ENCODE measurements at regions not wholly inside any gene's neighbourhood (a gene's known extent, or its start where the extent isn't known, plus 50 kb on each side); places are given as distances from the start of the nearest gene placed in this dataset.
"Not testable (repeated sequence)": the region's sequence is repeated elsewhere in the genome, so short reads cannot be mapped to it uniquely, and the experiment has no call there.

- in situ Hi-C loops (cut with MboI; ENCODE audit: low sequenced_read_pairs), result no loop called here
Observed at GRCh38 chr11:98710986-98711385, 309.8 kb upstream of the CNTN5 start.

GRCh38 chr11:98720951-98721350, 299.8 kb upstream of the CNTN5 start:
- in situ Hi-C loops (cut with MboI; ENCODE audit: low sequenced_read_pairs), result no loop called here

GRCh38 chr11:98725471-98725870, 295.3 kb upstream of the CNTN5 start:
- in situ Hi-C loops (cut with MboI; ENCODE audit: low sequenced_read_pairs), result no loop called here

- in situ Hi-C loops (cut with MboI; ENCODE audit: low sequenced_read_pairs), result no loop called here
Observed at GRCh38 chr11:98728421-98728820, 292.3 kb upstream of the CNTN5 start.

GRCh38 chr11:98729118-98729517, 291.6 kb upstream of the CNTN5 start:
- in situ Hi-C loops (cut with MboI; ENCODE audit: low sequenced_read_pairs), result no loop called here

- in situ Hi-C loops (cut with MboI; ENCODE audit: low sequenced_read_pairs), result no loop called here
Observed at GRCh38 chr11:98732947-98733346, 287.8 kb upstream of the CNTN5 start.

GRCh38 chr11:98733378-98733777, 287.4 kb upstream of the CNTN5 start:
- in situ Hi-C loops (cut with MboI; ENCODE audit: low sequenced_read_pairs), result not testable (repeated sequence)

DNA sequence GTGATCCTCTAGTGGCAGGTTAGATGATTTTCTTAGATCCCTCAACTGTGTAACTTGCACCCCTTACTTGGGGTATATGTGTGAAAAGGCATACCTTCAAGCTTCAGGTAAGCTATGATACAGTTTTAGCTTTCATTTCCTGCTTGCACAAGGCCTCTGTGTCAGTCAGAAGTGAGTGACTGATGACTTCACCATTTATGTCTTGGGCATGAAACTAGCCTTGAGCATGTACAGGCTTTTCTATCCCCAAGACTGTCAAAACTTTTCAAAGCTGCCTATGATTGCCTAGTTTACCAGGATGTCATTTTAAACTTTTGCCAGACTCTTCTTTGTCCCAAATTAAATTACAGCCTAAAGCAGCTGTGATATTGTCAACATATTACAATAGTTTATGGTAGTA, 286.1 kb upstream of the CNTN5 start:
- in situ Hi-C loops (cut with MboI; ENCODE audit: low sequenced_read_pairs), result no loop called here

GRCh38 chr11:98736833-98737232, 283.9 kb upstream of the CNTN5 start:
- in situ Hi-C loops (cut with MboI; ENCODE audit: low sequenced_read_pairs), result no loop called here

DNA sequence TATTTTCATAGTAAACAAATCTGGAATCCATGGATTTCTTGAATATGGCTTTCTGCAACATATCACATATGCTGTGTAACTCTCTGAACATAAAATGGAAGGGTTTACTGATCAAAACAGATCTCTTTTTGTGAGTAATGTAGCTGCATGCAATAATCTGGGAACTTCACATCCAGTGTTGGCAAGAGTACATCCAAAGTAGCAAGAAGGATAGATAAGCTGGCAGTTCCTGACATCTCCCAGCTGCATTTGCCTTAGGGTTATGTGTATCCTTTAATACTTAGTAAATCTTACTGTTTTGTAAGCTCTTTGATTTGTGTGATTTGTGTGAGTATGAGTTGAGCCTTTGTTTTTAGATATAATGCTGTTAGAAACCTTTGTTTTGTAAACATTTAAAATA, 280.4 kb upstream of the CNTN5 start:
- in situ Hi-C loops (cut with MboI; ENCODE audit: low sequenced_read_pairs), result no loop called here

- in situ Hi-C loops (cut with MboI; ENCODE audit: low sequenced_read_pairs), result not testable (repeated sequence)
Observed at GRCh38 chr11:98763446-98763845, 257.3 kb upstream of the CNTN5 start.

DNA sequence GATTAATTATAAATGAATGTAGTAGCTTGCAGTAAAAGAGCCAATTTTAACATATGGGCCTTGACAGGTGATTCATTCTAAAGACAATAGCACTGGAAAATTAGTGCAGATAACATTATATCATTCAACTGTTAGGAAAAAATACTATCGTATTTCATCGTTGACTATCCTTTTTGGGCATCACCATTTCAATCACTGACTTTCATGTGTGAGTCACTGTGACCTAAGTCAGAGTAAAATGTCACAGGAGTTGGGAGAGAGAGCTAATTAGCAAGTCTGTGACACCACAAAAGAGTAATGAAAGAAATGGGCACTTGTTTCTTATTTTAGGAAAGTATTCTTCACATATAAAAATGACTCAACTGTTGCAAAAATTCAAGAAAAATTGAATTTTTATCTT, 253.8 kb upstream of the CNTN5 start:
- in situ Hi-C loops (cut with MboI; ENCODE audit: low sequenced_read_pairs), result no loop called here

GRCh38 chr11:98770046-98770445, 250.7 kb upstream of the CNTN5 start:
- in situ Hi-C loops (cut with MboI; ENCODE audit: low sequenced_read_pairs), result not testable (repeated sequence)

GRCh38 chr11:98771791-98772190, 249.0 kb upstream of the CNTN5 start:
- in situ Hi-C loops (cut with MboI; ENCODE audit: low sequenced_read_pairs), result no loop called here

- in situ Hi-C loops (cut with MboI; ENCODE audit: low sequenced_read_pairs), result no loop called here
Observed at GRCh38 chr11:98772893-98773292, 247.9 kb upstream of the CNTN5 start.

GRCh38 chr11:98793276-98793675, 227.5 kb upstream of the CNTN5 start:
- in situ Hi-C loops (cut with MboI; ENCODE audit: low sequenced_read_pairs), result no loop called here

- in situ Hi-C loops (cut with MboI; ENCODE audit: low sequenced_read_pairs), result no loop called here
Observed at GRCh38 chr11:98798333-98798732, 222.4 kb upstream of the CNTN5 start.

DNA sequence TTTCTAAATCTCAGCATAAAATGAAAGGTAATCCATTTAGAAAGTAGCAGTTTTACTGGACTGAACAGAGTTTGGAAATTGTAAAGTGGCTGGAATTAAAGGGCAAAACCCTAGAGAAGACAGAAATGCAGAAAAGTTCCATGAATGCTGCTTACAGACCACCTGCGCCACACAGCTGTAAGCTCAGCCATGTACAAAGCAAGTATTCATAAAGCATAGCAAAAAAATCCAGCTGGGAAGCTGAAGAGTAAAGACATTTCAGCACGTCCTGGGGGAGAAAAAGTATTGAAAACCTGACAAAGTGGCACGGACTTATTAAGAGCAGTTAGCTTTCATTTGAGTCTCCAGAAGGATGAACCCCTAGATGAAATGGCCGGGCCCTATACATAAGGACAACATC, 220.1 kb upstream of the CNTN5 start:
- in situ Hi-C loops (cut with MboI; ENCODE audit: low sequenced_read_pairs), result no loop called here

GRCh38 chr11:98828986-98829708, 191.6 kb upstream of the CNTN5 start:
- in situ Hi-C loops (cut with MboI; ENCODE audit: low sequenced_read_pairs), result no loop called here

- in situ Hi-C loops (cut with MboI; ENCODE audit: low sequenced_read_pairs), result no loop called here
Observed at GRCh38 chr11:98829971-98830370, 190.8 kb upstream of the CNTN5 start.

- in situ Hi-C loops (cut with MboI; ENCODE audit: low sequenced_read_pairs), result no loop called here
Observed at GRCh38 chr11:98834776-98835175, 186.0 kb upstream of the CNTN5 start.

DNA sequence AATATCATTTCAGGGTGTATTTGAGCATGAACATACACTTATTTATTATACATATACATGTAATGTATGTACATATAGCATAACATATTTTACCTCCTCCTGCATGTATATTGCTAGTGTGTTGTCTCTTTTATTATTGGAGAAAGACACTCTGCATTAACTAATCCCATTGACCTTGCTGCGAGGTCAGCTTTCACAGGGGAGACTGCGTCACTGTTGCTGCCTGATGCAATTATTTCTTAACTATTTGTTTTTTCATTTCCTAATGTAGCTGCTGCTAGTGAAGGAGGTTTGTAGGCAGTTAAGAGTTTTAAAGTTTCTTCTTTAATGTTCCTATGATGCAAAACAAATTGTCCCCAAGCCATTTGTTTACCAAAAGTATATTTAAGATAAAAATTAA, 185.4 kb upstream of the CNTN5 start:
- in situ Hi-C loops (cut with MboI; ENCODE audit: low sequenced_read_pairs), result no loop called here

DNA sequence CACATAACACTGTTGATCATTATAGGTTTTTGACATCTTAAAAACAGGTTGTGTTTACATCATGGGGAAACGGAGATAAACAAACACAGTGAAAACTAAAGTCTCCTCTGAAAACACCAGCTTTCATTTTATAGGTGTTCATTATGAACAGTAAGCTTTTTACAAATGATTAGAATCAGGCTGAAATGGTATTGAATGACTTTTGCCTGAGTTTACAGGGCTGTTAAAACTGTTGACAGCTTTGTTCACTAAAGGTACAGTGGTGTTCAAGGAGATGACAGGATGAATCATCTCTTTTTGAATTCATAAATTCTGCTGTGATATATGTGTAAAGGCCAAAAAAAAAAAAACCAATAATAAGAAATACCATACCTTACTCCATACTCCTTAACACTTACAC, 184.6 kb upstream of the CNTN5 start:
- in situ Hi-C loops (cut with MboI; ENCODE audit: low sequenced_read_pairs), result no loop called here

Measured in HL-60/S4 treated with phorbol 12-myristate 13-acetate at 8.2 ng/mL for 4 days and 3 days (cell line).